ENCODE measurements at regions not wholly inside any gene's neighbourhood (a gene's known extent, or its start where the extent isn't known, plus 50 kb on each side); places are given as distances from the start of the nearest gene placed in this dataset.

- no peak for DNase-seq (ENCODE audit: extremely low read depth in 1 of 2, low read depth in 1 of 2)
Observed at GRCh38 chr1:57474137-57474750, 50.4 kb upstream of the DAB1 start.
